ENCODE measurements at regions not wholly inside any gene's neighbourhood (a gene's known extent, or its start where the extent isn't known, plus 50 kb on each side); places are given as distances from the start of the nearest gene placed in this dataset.
A peak's percentile ranks its signal among the peaks of the same experiment; 100 is the strongest.

DNA sequence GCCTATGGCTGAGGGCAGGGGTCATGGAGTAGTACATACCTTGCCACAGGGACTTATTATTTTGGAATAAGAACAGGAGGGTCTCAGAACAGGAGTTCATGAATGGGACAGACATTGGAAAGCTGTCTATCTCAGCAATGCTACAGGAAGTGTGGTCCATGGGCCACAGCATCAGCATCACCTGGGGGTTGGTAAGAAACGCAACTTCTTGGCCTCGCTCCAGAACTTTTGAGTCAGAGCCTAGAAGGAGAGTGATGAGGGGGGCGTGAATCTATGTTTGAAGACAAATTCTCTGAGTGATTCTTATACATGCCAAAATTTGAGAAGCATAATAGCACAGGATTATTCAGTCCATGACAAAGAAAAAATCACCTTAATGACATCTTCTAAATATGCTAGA lies 156.6 kb downstream of the RPAP3 start (continued):
- TF ChIP-seq ZNF114 (CRISPR knock-in tag; IDR thresholded peaks at IDR 0.05), result no peak
- TF ChIP-seq NANOG (IDR thresholded peaks at IDR 0.05; ENCODE audit: borderline replicate concordance), result no peak
- no peak for TF ChIP-seq POLR2AphosphoS5 (IDR thresholded peaks at IDR 0.05; ENCODE audit: low read depth)
- no peak for TF ChIP-seq STAT1 (IDR thresholded peaks at IDR 0.05; ENCODE audit: unreplicated experiment)
- no peak for TF ChIP-seq ZNF331 (CRISPR knock-in tag; IDR thresholded peaks at IDR 0.05; ENCODE audit: low read depth)
- TF ChIP-seq, protein P1, sequence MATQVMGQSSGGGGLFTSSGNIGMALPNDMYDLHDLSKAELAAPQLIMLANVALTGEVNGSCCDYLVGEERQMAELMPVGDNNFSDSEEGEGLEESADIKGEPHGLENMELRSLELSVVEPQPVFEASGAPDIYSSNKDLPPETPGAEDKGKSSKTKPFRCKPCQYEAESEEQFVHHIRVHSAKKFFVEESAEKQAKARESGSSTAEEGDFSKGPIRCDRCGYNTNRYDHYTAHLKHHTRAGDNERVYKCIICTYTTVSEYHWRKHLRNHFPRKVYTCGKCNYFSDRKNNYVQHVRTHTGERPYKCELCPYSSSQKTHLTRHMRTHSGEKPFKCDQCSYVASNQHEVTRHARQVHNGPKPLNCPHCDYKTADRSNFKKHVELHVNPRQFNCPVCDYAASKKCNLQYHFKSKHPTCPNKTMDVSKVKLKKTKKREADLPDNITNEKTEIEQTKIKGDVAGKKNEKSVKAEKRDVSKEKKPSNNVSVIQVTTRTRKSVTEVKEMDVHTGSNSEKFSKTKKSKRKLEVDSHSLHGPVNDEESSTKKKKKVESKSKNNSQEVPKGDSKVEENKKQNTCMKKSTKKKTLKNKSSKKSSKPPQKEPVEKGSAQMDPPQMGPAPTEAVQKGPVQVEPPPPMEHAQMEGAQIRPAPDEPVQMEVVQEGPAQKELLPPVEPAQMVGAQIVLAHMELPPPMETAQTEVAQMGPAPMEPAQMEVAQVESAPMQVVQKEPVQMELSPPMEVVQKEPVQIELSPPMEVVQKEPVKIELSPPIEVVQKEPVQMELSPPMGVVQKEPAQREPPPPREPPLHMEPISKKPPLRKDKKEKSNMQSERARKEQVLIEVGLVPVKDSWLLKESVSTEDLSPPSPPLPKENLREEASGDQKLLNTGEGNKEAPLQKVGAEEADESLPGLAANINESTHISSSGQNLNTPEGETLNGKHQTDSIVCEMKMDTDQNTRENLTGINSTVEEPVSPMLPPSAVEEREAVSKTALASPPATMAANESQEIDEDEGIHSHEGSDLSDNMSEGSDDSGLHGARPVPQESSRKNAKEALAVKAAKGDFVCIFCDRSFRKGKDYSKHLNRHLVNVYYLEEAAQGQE (IDR thresholded peaks at IDR 0.05; ENCODE audit: unreplicated experiment), result no peak

- TF ChIP-seq ZNF331 (CRISPR knock-in tag; IDR thresholded peaks at IDR 0.05; ENCODE audit: low read depth) (no peak), ZNF114 (CRISPR knock-in tag; IDR thresholded peaks at IDR 0.05) (no peak), CTCF (conservative IDR thresholded peaks at IDR 0.05; ENCODE audit: low read depth in 2 of 2) (no peak), CREB1 (CRISPR knock-in tag; IDR thresholded peaks at IDR 0.05; ENCODE audit: low read depth) (no peak)
- TF ChIP-seq, protein P2, sequence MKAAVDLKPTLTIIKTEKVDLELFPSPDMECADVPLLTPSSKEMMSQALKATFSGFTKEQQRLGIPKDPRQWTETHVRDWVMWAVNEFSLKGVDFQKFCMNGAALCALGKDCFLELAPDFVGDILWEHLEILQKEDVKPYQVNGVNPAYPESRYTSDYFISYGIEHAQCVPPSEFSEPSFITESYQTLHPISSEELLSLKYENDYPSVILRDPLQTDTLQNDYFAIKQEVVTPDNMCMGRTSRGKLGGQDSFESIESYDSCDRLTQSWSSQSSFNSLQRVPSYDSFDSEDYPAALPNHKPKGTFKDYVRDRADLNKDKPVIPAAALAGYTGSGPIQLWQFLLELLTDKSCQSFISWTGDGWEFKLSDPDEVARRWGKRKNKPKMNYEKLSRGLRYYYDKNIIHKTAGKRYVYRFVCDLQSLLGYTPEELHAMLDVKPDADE (IDR thresholded peaks at IDR 0.05), result no peak
- TF ChIP-seq, protein P3, sequence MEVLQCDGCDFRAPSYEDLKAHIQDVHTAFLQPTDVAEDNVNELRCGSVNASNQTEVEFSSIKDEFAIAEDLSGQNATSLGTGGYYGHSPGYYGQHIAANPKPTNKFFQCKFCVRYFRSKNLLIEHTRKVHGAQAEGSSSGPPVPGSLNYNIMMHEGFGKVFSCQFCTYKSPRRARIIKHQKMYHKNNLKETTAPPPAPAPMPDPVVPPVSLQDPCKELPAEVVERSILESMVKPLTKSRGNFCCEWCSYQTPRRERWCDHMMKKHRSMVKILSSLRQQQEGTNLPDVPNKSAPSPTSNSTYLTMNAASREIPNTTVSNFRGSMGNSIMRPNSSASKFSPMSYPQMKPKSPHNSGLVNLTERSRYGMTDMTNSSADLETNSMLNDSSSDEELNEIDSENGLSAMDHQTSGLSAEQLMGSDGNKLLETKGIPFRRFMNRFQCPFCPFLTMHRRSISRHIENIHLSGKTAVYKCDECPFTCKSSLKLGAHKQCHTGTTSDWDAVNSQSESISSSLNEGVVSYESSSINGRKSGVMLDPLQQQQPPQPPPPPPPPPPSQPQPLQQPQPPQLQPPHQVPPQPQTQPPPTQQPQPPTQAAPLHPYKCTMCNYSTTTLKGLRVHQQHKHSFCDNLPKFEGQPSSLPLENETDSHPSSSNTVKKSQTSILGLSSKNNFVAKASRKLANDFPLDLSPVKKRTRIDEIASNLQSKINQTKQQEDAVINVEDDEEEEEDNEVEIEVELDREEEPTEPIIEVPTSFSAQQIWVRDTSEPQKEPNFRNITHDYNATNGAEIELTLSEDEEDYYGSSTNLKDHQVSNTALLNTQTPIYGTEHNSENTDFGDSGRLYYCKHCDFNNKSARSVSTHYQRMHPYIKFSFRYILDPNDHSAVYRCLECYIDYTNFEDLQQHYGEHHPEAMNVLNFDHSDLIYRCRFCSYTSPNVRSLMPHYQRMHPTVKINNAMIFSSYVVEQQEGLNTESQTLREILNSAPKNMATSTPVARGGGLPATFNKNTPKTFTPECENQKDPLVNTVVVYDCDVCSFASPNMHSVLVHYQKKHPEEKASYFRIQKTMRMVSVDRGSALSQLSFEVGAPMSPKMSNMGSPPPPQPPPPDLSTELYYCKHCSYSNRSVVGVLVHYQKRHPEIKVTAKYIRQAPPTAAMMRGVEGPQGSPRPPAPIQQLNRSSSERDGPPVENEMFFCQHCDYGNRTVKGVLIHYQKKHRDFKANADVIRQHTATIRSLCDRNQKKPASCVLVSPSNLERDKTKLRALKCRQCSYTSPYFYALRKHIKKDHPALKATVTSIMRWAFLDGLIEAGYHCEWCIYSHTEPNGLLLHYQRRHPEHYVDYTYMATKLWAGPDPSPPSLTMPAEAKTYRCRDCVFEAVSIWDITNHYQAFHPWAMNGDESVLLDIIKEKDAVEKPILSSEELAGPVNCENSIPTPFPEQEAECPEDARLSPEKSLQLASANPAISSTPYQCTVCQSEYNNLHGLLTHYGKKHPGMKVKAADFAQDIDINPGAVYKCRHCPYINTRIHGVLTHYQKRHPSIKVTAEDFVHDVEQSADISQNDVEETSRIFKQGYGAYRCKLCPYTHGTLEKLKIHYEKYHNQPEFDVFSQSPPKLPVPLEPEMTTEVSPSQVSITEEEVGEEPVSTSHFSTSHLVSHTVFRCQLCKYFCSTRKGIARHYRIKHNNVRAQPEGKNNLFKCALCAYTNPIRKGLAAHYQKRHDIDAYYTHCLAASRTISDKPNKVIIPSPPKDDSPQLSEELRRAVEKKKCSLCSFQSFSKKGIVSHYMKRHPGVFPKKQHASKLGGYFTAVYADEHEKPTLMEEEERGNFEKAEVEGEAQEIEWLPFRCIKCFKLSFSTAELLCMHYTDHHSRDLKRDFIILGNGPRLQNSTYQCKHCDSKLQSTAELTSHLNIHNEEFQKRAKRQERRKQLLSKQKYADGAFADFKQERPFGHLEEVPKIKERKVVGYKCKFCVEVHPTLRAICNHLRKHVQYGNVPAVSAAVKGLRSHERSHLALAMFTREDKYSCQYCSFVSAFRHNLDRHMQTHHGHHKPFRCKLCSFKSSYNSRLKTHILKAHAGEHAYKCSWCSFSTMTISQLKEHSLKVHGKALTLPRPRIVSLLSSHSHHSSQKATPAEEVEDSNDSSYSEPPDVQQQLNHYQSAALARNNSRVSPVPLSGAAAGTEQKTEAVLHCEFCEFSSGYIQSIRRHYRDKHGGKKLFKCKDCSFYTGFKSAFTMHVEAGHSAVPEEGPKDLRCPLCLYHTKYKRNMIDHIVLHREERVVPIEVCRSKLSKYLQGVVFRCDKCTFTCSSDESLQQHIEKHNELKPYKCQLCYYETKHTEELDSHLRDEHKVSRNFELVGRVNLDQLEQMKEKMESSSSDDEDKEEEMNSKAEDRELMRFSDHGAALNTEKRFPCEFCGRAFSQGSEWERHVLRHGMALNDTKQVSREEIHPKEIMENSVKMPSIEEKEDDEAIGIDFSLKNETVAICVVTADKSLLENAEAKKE (CRISPR knock-in tag; IDR thresholded peaks at IDR 0.05), result no peak
- no peaks in the 10 kb centered on the region for H3K27me3 Mint-ChIP-seq (ENCODE audit: insufficient read depth, low read depth, poor library complexity)
- no peaks in the 10 kb centered on the region for H3K79me2 ChIP-seq (replicated peaks; ENCODE audit: insufficient read depth)
These were observed 157.4 kb downstream of the RPAP3 start for GRCh38 chr12:47548401-47548800.

More at GRCh38 chr12:47548401-47548800, 157.4 kb downstream of the RPAP3 start:
- H3K9me3 Mint-ChIP-seq, result peaks cover 6% of the 10 kb centered on the region
- H3K27ac ChIP-seq (ENCODE audit: low read depth), result no peak overlapping the region
- no peaks in the 10 kb centered on the region for H3K4me1 Mint-ChIP-seq
- ATAC-seq (no peak), DNase-seq (ENCODE audit: low spot score) (no peak)
- peaks cover 6% of the 10 kb centered on the region for H3K36me3 Mint-ChIP-seq (ENCODE audit: low read depth)
- H3K36me3 ChIP-seq (ENCODE audit: insufficient read depth), result peaks cover 9% of the 10 kb centered on the region; the same call in 1 of the 2 replicates
- H3K4me1 ChIP-seq (ENCODE audit: insufficient read depth), result no peaks in the 10 kb centered on the region
- H3K9me2 ChIP-seq (ENCODE audit: insufficient read depth), result no peaks in the 10 kb centered on the region
- H3K27ac Mint-ChIP-seq, result no peak overlapping the region
- H4K20me1 ChIP-seq (replicated peaks; ENCODE audit: insufficient read depth), result no peaks in the 10 kb centered on the region
- no peak overlapping the region for H3K4me2 ChIP-seq
- H2AFZ ChIP-seq, result peak overlapping the region; percentile 76; the same call in 1 of the 2 replicates
- H3K4me3 ChIP-seq, result no peak overlapping the region
- no peaks in the 10 kb centered on the region for H3K27me3 ChIP-seq (ENCODE audit: insufficient read depth)
- H3K4me3 Mint-ChIP-seq, result no peak overlapping the region
- no peaks in the 10 kb centered on the region for H3F3A ChIP-seq (replicated peaks; ENCODE audit: low read depth)

Data from GM23338 (cell line).